GM19468 (cell line): ENCODE measurements at regions not wholly inside any gene's neighbourhood (a gene's known extent, or its start where the extent isn't known, plus 50 kb on each side); places are given as distances from the start of the nearest gene placed in this dataset.
"Not testable (repeated sequence)": the region's sequence is repeated elsewhere in the genome, so short reads cannot be mapped to it uniquely, and the experiment has no call there.

ENCODE experiments used
- ATAC-seq: cut with Tn5 transposase; IDR thresholded peaks from one replicate; pipeline ENCODE4 v1.9.1; 2021; ENCODE audit warnings: mild to moderate bottlenecking, moderate library complexity, moderate number of reproducible peaks; ENCODE audit not compliant: unreplicated experiment; ENCODE audit errors: extremely low read depth

GRCh38 chr9:95788021-95788420, 87.5 kb upstream of the ERCC6L2 start:
- ATAC-seq, result no peak

- ATAC-seq, result no peak
Measured at GRCh38 chr9:95785209-95785608, 90.3 kb upstream of the ERCC6L2 start.

GRCh38 chr9:95784318-95784717, 91.2 kb upstream of the ERCC6L2 start:
- no peak for ATAC-seq

- ATAC-seq, result no peak
Measured at GRCh38 chr9:95783426-95783975, 92.0 kb upstream of the ERCC6L2 start.

GRCh38 chr9:95780751-95781150, 94.7 kb upstream of the ERCC6L2 start:
- ATAC-seq, result no peak

GRCh38 chr9:95780121-95780520, 95.4 kb upstream of the ERCC6L2 start:
- ATAC-seq, result no peak

- not testable (repeated sequence) for ATAC-seq
Measured at GRCh38 chr9:95779597-95779996, 95.9 kb upstream of the ERCC6L2 start.

- ATAC-seq, result no peak
Measured at GRCh38 chr9:95778957-95779356, 96.5 kb upstream of the ERCC6L2 start.

- no peak for ATAC-seq
Measured at GRCh38 chr9:95777136-95777535, 98.4 kb upstream of the ERCC6L2 start.

- no peak for ATAC-seq
Measured at GRCh38 chr9:95776176-95776575, 99.3 kb upstream of the ERCC6L2 start.

GRCh38 chr9:95775191-95775590, 100.3 kb upstream of the ERCC6L2 start:
- ATAC-seq, result no peak

- no peak for ATAC-seq
Measured at GRCh38 chr9:95773053-95773418, 102.5 kb upstream of the ERCC6L2 start.

GRCh38 chr9:95772320-95773052, 103.0 kb upstream of the ERCC6L2 start:
- no peak for ATAC-seq

- ATAC-seq, result no peak
Measured at GRCh38 chr9:95771556-95772246, 103.8 kb upstream of the ERCC6L2 start.

- no peak for ATAC-seq
Measured at GRCh38 chr9:95770653-95771131, 104.8 kb upstream of the ERCC6L2 start.

- no peak for ATAC-seq
Measured at GRCh38 chr9:95769909-95770433, 105.5 kb upstream of the ERCC6L2 start.

GRCh38 chr9:95769473-95769872, 106.0 kb upstream of the ERCC6L2 start:
- no peak for ATAC-seq

- ATAC-seq, result no peak
Measured at GRCh38 chr9:95766906-95767305, 108.6 kb upstream of the ERCC6L2 start.

GRCh38 chr9:95764533-95765319, 110.8 kb upstream of the ERCC6L2 start:
- no peak for ATAC-seq

- no peak for ATAC-seq
Measured at GRCh38 chr9:95763983-95764382, 111.5 kb upstream of the ERCC6L2 start.
